ENCODE measurements at regions not wholly inside any gene's neighbourhood (a gene's known extent, or its start where the extent isn't known, plus 50 kb on each side); places are given as distances from the start of the nearest gene placed in this dataset.

GRCh38 chr1:30538993-30539867 is 184.2 kb downstream of the MATN1 start:
- no peaks in the 10 kb centered on the region for H3K36me3 ChIP-seq
- intact Hi-C loops (cut with DNase I), result no loop called here
- no peak overlapping the region for H3K27ac ChIP-seq
- TF ChIP-seq CTCF (IDR thresholded peaks at IDR 0.05), result no peak
- no peaks in the 10 kb centered on the region for H3K27me3 ChIP-seq
- no peak overlapping the region for H3K4me3 ChIP-seq
- no peaks in the 10 kb centered on the region for H3K9me3 ChIP-seq
- H3K4me1 ChIP-seq, result no peaks in the 10 kb centered on the region
- no peak for DNase-seq (ENCODE audit: low spot score in 2 of 2)

- no peak overlapping the region for H3K4me3 ChIP-seq
- TF ChIP-seq CTCF (IDR thresholded peaks at IDR 0.05), result no peak
- H3K27ac ChIP-seq, result no peak overlapping the region
- intact Hi-C loops (cut with DNase I), result no loop called here
- H3K4me1 ChIP-seq, result no peaks in the 10 kb centered on the region
- H3K36me3 ChIP-seq, result no peaks in the 10 kb centered on the region
- no peaks in the 10 kb centered on the region for H3K27me3 ChIP-seq
- DNase-seq (ENCODE audit: low spot score in 2 of 2), result no peak
- H3K9me3 ChIP-seq, result no peaks in the 10 kb centered on the region
Measured at GRCh38 chr1:30538226-30538992, 185.0 kb downstream of the MATN1 start.

- no peak overlapping the region for H3K27ac ChIP-seq
- intact Hi-C loops (cut with DNase I), result no loop called here
- no peaks in the 10 kb centered on the region for H3K9me3 ChIP-seq
- H3K36me3 ChIP-seq, result no peaks in the 10 kb centered on the region
- no peaks in the 10 kb centered on the region for H3K4me1 ChIP-seq
- DNase-seq (ENCODE audit: low spot score in 2 of 2), result no peak
- no peaks in the 10 kb centered on the region for H3K27me3 ChIP-seq
- H3K4me3 ChIP-seq, result no peak overlapping the region
- TF ChIP-seq CTCF (IDR thresholded peaks at IDR 0.05), result no peak
Measured at GRCh38 chr1:30537279-30537678, 186.1 kb downstream of the MATN1 start.

- H3K4me3 ChIP-seq, result no peak overlapping the region
- no peak for TF ChIP-seq CTCF (IDR thresholded peaks at IDR 0.05)
- H3K9me3 ChIP-seq, result no peaks in the 10 kb centered on the region
- no peaks in the 10 kb centered on the region for H3K27me3 ChIP-seq
- H3K36me3 ChIP-seq, result no peaks in the 10 kb centered on the region
- no peak overlapping the region for H3K27ac ChIP-seq
- no peaks in the 10 kb centered on the region for H3K4me1 ChIP-seq
- DNase-seq (ENCODE audit: low spot score in 2 of 2), result no peak
- intact Hi-C loops (cut with DNase I), result no loop called here
Measured at GRCh38 chr1:30536530-30536929, 186.9 kb downstream of the MATN1 start.

GRCh38 chr1:30535595-30536325 is 187.6 kb downstream of the MATN1 start:
- no peak for TF ChIP-seq CTCF (IDR thresholded peaks at IDR 0.05)
- no peak overlapping the region for H3K4me3 ChIP-seq
- no peak for DNase-seq (ENCODE audit: low spot score in 2 of 2)

More at GRCh38 chr1:30535595-30536325, 187.6 kb downstream of the MATN1 start:
- Histone ChIP-seq H3K27ac (no peak overlapping the region), H3K4me1 (no peaks in the 10 kb centered on the region), H3K36me3 (no peaks in the 10 kb centered on the region), H3K9me3 (no peaks in the 10 kb centered on the region), H3K27me3 (no peaks in the 10 kb centered on the region)
- intact Hi-C loops (cut with DNase I), result no loop called here
